SK-N-SH treated with all-trans-retinoic acid at 6 μM for 48 hours (cell line): ENCODE measurements at regions not wholly inside any gene's neighbourhood (a gene's known extent, or its start where the extent isn't known, plus 50 kb on each side); places are given as distances from the start of the nearest gene placed in this dataset.

Source experiments
- ARNTL ChIP-seq: fragments of 450-650 bp; formaldehyde crosslinking; IDR thresholded peaks from 2 replicates; pipeline ENCODE4 v1.5.0; 2020; ENCODE audit warnings: low read depth, mild to moderate bottlenecking, moderate library complexity, borderline replicate concordance
- BACH2 ChIP-seq: fragments of 250-450 bp; sonication (Bioruptor Pico); IDR thresholded peaks from 2 replicates; pipeline ENCODE4 v1.9.0; 2021; ENCODE audit warnings: mild to moderate bottlenecking, borderline replicate concordance
- ISL1 ChIP-seq: fragments of 250-450 bp; sonication (Bioruptor Pico); IDR thresholded peaks from 2 replicates; pipeline ENCODE4 v2.1.2; 2022; ENCODE audit warnings: mild to moderate bottlenecking, moderate library complexity
- OSR1 ChIP-seq: fragments of 250-450 bp; sonication (Bioruptor Pico); IDR thresholded peaks from 2 replicates; pipeline ENCODE4 v1.8.0; 2022; ENCODE audit warnings: moderate library complexity, mild to moderate bottlenecking, inconsistent platforms
- PPARA ChIP-seq: fragments of 250-450 bp; sonication (Bioruptor Pico); IDR thresholded peaks from 2 replicates; pipeline ENCODE4 v1.5.0; 2020; ENCODE audit warnings: mild to moderate bottlenecking, borderline replicate concordance
- RARB ChIP-seq: fragments of 250-450 bp; sonication (Bioruptor Pico); IDR thresholded peaks from 2 replicates; pipeline ENCODE4 v1.8.0; 2021; ENCODE audit warnings: mild to moderate bottlenecking, moderate library complexity
- ZC3H10 ChIP-seq: fragments of 250-450 bp; sonication (Bioruptor Pico); IDR thresholded peaks from 2 replicates; pipeline ENCODE4 v1.5.1; 2021; ENCODE audit warnings: mild to moderate bottlenecking, moderate library complexity
- ZFP3 ChIP-seq: fragments of 250-450 bp; sonication (Bioruptor Pico); IDR thresholded peaks from 2 replicates; pipeline ENCODE4 v1.5.0; 2020; ENCODE audit warnings: mild to moderate bottlenecking, moderate library complexity
- ZFP30 ChIP-seq: fragments of 450-650 bp; formaldehyde crosslinking; IDR thresholded peaks from 2 replicates; pipeline ENCODE4 v1.5.0; 2022; ENCODE audit warnings: mild to moderate bottlenecking, moderate library complexity
- ZNF565 ChIP-seq: fragments of 450-650 bp; formaldehyde crosslinking; conservative IDR thresholded peaks from 2 replicates; pipeline ENCODE4 v1.5.0; 2020; ENCODE audit warnings: low read depth, mild to moderate bottlenecking, moderate library complexity
- TF ChIP-seq, protein P1 (sequence below): fragments of 250-450 bp; sonication (Bioruptor Pico); IDR thresholded peaks from 2 replicates; pipeline ENCODE4 v1.8.0; 2020; ENCODE audit warnings: mild to moderate bottlenecking, moderate library complexity, borderline replicate concordance
- TF ChIP-seq, protein P2 (sequence below): fragments of 250-450 bp; sonication (Bioruptor Pico); IDR thresholded peaks from 2 replicates; pipeline ENCODE4 v1.5.1; 2021; ENCODE audit warnings: mild to moderate bottlenecking, moderate library complexity

DNA sequence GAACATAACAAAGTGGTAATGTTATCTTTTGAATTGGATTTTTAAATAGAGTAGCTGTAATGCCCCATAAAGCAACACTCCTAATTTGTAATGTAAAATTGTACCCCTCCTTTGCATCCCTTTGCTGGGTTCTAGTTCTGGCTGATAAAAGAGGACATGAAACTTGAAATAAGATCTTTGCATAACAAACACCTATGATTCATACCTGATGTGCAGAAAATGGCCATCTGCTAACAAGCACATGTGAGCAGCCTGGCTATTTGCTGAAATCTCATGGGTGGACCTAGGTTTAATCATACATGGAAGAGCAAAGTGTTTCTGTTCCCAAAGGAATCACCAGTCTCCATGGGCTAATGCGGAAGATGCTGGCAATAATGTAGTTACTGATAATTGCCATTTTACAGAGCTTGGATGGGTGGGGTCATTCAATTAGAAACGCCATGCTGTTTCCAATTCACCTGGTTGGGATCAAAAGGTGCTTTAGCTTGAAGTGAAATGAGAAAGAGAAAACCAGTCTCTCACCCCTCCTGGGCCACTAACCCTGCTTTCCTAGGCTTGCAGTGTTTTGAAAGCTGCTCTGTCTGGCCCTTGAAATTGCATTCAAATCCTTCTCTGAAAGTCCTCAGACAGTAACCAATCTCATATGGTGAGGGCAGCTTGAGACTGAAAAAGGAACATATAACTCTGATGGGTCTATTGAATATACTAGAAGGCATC lies 585.1 kb downstream of the TLE4 start:
- TF ChIP-seq, protein P1, sequence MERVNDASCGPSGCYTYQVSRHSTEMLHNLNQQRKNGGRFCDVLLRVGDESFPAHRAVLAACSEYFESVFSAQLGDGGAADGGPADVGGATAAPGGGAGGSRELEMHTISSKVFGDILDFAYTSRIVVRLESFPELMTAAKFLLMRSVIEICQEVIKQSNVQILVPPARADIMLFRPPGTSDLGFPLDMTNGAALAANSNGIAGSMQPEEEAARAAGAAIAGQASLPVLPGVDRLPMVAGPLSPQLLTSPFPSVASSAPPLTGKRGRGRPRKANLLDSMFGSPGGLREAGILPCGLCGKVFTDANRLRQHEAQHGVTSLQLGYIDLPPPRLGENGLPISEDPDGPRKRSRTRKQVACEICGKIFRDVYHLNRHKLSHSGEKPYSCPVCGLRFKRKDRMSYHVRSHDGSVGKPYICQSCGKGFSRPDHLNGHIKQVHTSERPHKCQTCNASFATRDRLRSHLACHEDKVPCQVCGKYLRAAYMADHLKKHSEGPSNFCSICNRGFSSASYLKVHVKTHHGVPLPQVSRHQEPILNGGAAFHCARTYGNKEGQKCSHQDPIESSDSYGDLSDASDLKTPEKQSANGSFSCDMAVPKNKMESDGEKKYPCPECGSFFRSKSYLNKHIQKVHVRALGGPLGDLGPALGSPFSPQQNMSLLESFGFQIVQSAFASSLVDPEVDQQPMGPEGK (CRISPR knock-in tag): no peak
- TF ChIP-seq ARNTL (CRISPR knock-in tag) (no peak), BACH2 (CRISPR knock-in tag) (no peak), ZC3H10 (CRISPR knock-in tag) (no peak), ZFP30 (no peak), RARB (CRISPR knock-in tag) (no peak), ISL1 (CRISPR knock-in tag) (no peak), PPARA (no peak), ZFP3 (CRISPR knock-in tag) (no peak), OSR1 (CRISPR knock-in tag) (no peak), ZNF565 (CRISPR knock-in tag) (no peak)
- TF ChIP-seq, protein P2, sequence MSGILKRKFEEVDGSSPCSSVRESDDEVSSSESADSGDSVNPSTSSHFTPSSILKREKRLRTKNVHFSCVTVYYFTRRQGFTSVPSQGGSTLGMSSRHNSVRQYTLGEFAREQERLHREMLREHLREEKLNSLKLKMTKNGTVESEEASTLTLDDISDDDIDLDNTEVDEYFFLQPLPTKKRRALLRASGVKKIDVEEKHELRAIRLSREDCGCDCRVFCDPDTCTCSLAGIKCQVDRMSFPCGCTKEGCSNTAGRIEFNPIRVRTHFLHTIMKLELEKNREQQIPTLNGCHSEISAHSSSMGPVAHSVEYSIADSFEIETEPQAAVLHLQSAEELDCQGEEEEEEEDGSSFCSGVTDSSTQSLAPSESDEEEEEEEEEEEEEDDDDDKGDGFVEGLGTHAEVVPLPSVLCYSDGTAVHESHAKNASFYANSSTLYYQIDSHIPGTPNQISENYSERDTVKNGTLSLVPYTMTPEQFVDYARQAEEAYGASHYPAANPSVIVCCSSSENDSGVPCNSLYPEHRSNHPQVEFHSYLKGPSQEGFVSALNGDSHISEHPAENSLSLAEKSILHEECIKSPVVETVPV (CRISPR knock-in tag): no peak
